GM12892 (cell line): ENCODE measurements at regions not wholly inside any gene's neighbourhood (a gene's known extent, or its start where the extent isn't known, plus 50 kb on each side); places are given as distances from the start of the nearest gene placed in this dataset.

ENCODE experiments used
- DNase-seq: peaks from one replicate; pipeline ENCODE4 v3.0.0; 2011; ENCODE audit not compliant: insufficient read length
- FAIRE-seq: peaks from 2 replicates; lab custom pipeline; 2011; peaks lifted over from hg19 to GRCh38; lab: Jason Lieb, UNC
- POLR2A ChIP-seq: IDR thresholded peaks from 2 replicates; pipeline ENCODE4 v1.6.1; 2011; ENCODE audit warnings: low read depth, low read length, control low read depth
- POLR2AphosphoS5 ChIP-seq: IDR thresholded peaks from 2 replicates; pipeline ENCODE4 v1.6.1; 2011; ENCODE audit warnings: low read depth, low read length, control low read depth
- TAF1 ChIP-seq: IDR thresholded peaks from 2 replicates; pipeline ENCODE4 v1.6.1; 2011; ENCODE audit warnings: low read depth, mild to moderate bottlenecking, control low read depth, low read length, borderline replicate concordance

DNA sequence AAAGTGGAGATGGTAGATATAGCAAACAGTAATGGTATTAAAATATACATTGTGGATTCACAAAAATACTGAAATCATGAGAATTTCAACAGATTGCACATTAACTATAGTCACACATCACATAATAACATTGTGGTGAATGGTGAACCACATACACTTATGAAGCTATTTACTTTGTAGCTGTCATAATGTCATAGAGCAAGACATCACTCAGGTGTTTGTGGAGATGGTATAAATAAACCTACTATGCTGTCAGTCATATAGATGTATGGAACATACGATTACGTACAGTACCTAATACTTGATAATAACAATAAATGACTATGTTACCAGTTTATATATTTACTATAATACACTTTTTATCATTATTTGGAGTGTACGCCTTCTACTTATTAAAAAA lies 1416.0 kb upstream of the ALCAM start:
- no peak for FAIRE-seq
- no peak for DNase-seq
- no peak for TF ChIP-seq POLR2AphosphoS5

DNA sequence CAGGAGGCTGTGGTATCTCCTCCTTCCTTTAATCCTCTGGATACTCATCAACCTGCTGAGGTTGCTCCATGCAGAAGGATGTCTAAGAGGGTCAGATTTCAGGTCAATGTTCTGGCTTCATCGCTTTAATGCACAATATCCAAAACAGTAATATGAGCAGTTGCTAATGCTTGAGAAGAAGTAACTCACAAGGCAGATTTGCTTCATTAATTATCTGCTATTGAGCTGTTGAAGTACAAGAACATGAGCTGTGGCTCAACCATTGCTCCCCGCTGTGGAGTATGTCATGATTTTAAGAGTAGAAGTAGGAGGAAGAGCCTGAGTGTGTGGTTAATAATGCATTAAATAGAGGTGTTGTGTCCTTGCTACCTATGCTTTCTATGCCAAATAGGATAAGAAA lies 1412.9 kb upstream of the ALCAM start:
- FAIRE-seq, result no peak
- TF ChIP-seq TAF1, result no peak

DNA sequence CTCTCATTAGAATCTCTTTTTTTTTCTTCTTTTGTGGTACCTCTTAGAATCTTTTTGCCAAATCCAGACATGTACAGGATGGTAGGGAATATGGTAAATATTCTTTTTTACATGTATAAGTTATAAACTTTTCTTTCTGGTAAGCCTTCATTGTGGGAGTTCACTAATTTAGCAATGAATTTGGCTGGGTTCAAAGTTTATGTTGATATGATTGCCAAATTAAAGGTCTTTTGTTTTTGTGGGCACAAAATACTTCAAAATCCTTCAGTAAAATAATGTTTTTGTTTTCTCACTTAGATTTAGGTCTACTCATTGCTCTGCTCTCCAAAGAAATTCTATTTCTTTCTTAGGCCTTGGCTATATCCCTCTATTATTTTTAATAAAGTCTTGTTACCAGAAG lies 1405.9 kb upstream of the ALCAM start:
- FAIRE-seq, result no peak
- TF ChIP-seq TAF1 (no peak), POLR2AphosphoS5 (no peak), POLR2A (no peak)

More for the DNA sequence above, 1412.9 kb upstream of the ALCAM start:
- DNase-seq, result no peak

DNA sequence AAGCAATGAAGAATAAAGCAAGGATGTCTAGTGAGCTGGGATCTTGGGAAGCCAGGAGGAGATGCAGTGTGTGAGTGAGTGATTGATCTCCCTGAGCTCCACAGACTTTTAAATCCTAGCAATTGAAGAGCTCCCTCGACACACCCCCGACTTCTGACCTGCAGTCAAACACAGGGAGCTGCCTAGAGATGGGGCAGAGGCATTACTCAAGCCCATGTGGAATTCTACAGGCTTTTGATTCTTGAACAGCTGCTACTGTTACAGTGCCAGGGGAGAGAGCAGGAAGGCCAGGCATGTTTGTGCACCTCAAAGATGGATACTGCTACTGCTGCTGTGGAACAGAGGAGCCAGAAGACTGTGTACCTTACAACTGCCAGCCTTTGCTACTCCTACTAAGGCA lies 1403.1 kb upstream of the ALCAM start:
- DNase-seq (no peak), FAIRE-seq (no peak)
- TF ChIP-seq POLR2AphosphoS5, result no peak
- TF ChIP-seq POLR2A, result no peak
- TF ChIP-seq TAF1, result no peak

More for the DNA sequence above, 1405.9 kb upstream of the ALCAM start:
- no peak for DNase-seq

DNA sequence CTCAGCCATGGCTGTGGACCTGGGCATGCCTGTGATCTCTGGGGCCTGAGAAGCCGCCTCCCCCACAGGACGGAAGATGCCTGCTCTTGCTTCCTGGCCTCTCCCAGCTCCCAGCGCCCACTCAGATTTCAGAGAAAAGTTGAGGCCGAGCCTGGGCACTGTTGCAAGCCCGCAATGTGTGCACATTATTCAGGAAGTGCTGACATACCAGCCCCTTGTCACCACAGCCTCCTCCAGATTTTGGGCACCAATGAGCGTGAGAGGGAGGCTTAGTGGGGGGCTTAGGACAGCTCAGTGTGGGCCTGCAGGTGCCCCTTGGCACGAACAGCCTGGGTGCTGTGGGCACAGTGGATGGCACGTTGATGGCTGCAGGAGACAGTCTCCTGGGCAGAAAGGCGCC lies 1400.9 kb upstream of the ALCAM start:
- DNase-seq, result no peak
- TF ChIP-seq TAF1, result no peak
- no peak for FAIRE-seq

DNA sequence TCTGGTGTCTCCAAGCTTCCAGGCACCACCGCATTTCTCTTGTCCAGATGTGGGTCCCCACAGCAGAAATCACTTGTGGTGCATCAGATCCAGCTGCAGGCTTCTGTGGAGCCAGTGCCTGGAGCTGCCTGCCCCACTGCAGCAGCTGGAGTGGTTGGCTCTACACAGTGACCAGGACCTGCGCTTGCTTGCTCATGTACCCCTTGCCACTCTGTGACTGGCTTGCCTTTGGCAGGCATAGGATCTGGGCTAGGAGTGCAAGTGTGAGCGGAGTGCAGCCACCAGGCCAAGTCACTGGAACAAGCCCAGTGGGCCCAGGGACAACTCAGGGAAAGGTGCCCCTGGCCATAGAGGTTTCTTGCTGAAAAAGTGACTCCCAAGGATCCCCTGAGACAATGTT lies 1400.0 kb upstream of the ALCAM start:
- no peak for DNase-seq
- no peak for FAIRE-seq
- TF ChIP-seq POLR2A (no peak), POLR2AphosphoS5 (no peak), TAF1 (no peak)

DNA sequence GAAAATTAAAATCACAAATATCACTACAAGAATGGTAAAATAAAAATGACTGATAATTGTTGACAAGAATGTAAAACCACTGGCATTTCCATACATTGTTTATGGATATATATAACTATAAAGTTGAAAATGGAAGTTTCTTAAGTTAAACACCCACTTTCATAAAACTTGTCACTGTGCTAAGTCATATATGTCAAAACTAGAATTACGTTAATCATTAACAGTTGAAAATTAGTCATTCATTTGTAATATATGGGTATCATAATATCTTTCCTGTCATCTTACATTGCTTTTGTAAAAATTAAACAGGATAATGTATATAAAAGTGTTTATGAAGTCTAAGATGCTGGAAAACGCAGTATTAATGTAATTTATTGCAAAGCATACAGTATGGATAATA lies 1398.6 kb upstream of the ALCAM start:
- no peak for FAIRE-seq
- DNase-seq, result no peak
- TF ChIP-seq POLR2A (no peak), POLR2AphosphoS5 (no peak), TAF1 (no peak)

DNA sequence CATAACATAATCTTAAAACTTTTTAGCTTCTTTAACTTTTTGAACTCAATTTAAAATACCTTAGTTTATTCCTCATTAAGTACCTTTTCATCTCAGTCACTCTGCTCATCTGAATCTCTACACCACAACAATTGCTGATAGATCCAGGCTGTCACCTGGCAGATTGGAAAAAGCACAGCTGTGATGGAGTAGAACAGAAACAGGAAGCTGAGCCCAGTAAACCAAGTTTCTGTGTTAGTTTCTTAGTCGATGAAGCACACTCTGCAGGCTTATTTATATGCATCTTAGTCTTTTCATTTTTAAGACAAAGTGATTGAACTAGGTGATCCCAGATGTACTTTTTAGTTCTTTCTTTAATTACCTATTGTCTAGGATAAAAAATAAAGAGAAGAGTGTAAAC lies 1398.0 kb upstream of the ALCAM start:
- DNase-seq, result no peak
- peak; percentile 27 for FAIRE-seq
- TF ChIP-seq POLR2A, result no peak
- TF ChIP-seq TAF1, result no peak
- TF ChIP-seq POLR2AphosphoS5, result no peak

DNA sequence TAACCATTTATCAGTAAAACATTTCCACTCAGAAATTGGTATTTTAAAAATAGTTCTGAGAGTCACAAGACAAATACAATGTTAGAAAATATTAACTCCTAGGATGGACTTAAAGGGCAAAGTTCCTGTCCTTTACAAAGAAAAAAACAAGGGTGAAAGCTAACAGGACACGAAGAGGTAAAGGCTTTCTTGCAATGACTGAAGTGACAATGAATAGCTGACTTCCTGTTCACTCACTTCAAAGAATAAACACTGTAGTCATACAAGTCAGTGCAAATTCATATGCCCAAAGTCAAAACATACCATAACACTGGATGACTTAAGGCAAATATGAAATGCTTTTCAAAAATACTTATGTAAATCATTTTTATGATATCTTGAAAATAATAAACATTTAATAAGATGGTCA lies 1389.8 kb upstream of the ALCAM start:
- DNase-seq, result no peak
- TF ChIP-seq POLR2AphosphoS5 (no peak), POLR2A (no peak), TAF1 (no peak)
- FAIRE-seq, result no peak

DNA sequence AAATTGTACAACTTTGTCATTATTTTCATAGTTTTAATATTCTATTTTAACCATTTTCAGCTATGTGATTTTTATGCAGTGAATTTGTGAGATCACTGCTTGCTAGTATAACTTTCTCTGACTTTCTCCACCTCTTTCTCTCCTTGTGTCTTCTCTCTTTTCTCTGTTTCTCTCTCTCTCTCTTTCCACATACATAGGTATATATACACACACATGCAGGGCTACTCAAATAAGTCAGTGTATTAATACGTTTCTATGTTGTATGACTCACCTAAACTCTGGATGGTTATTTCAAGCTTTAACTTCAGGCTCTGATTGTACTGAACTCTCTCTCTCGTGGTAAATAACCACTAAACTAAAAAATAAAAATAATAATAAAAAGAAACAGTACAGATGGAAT lies 1389.3 kb upstream of the ALCAM start:
- no peak for TF ChIP-seq POLR2AphosphoS5
- TF ChIP-seq TAF1, result no peak
- no peak for TF ChIP-seq POLR2A
- DNase-seq, result no peak
- FAIRE-seq, result no peak

DNA sequence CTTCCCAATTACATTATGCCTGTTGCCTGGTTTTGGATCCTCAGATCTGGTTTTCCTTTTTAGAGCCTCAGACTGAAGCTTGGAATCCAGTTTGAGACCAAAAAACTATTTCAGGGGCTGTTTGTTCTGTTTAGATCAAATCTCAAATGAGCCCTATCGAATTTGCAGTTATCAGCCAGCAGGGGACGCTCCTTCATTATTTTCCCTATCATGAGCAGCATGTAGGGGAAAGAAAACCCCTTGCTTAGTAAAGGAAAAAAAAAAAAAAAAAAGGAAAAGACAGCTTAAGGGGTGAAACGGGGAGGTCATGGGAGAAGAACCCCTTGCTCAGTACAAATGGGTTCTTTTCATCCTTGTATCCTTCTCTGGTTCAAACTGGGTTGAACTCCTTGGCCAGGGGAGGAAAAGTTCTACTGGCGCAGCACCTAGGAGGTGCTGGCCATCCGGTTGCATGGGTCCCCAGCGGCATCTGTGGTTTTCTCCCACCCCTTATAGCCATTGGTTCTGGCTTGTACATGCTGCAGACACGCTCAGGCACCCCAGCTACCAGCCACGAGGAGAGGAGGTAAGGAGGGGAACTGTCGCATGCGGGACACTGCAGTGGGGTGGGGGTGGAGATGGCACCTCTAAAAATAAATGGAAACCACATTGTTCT lies 1375.1 kb upstream of the ALCAM start:
- no peak for FAIRE-seq
- DNase-seq, result no peak
- TF ChIP-seq TAF1, result no peak
- no peak for TF ChIP-seq POLR2A
- no peak for TF ChIP-seq POLR2AphosphoS5

DNA sequence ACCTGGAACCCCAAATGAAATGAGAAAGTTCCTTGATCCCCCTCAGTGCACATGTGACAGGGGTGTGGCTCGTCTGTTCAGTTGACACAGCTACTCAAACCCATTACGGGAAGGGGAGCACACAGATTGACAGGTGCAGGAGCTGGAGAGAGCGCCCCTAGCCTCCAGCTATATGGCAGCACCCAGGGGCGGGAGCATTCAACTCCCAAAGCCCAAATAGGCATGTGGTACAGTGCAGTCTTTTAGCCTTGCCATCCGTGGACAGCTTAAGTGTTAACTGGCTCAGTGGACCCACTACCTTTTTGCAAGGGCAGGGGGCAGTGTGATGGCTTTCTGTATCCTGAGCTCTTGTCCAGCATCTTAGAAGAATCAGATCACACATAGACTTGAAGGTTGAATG lies 1374.2 kb upstream of the ALCAM start:
- TF ChIP-seq POLR2AphosphoS5 (no peak), POLR2A (no peak), TAF1 (no peak)
- DNase-seq (no peak), FAIRE-seq (no peak)

DNA sequence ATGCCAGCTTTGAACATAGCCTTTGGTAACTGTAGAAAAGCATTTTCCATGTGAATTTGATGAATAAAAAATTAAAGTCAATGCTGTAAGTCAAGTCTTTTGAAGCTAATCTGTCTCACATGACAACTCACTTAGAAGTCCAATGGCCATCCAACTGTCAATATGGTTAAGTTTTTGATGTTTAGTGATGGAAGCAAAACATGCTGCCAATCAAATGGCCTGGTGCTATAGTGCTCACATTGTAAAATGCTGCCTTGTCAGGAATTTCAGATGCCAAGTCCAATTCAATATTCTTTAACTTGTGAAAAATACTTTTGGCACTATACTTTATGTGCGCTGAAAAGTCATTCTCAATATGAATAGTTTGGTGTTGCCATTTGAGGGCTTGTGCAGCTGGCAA lies 1361.8 kb upstream of the ALCAM start:
- no peak for DNase-seq
- TF ChIP-seq POLR2AphosphoS5 (no peak), TAF1 (no peak), POLR2A (no peak)
- no peak for FAIRE-seq

DNA sequence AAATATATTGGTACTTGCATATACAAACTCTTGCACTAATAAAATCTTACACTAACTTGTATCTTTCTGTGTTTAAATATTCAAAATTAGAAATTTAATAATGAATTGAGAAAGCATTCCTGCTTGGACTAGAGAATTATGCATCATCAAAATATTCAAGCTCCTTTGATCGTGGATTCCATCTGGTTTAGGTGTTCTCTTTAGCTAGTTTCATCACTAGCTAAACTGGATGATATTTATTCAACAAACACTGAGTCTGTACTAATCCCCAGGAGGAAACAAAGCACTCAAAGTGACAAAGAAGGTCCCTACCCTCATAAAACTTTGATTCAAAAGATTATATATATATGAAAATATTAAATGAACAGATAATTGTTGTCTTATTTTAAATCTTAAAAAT lies 1360.9 kb upstream of the ALCAM start:
- FAIRE-seq (no peak), DNase-seq (no peak)

More for the DNA sequence above, 1360.9 kb upstream of the ALCAM start:
- TF ChIP-seq POLR2AphosphoS5, result no peak
- no peak for TF ChIP-seq POLR2A
- TF ChIP-seq TAF1, result no peak
